NCI-H524 (cell line): ENCODE measurements at regions not wholly inside any gene's neighbourhood (a gene's known extent, or its start where the extent isn't known, plus 50 kb on each side); places are given as distances from the start of the nearest gene placed in this dataset.
A peak's percentile ranks its signal among the peaks of the same experiment; 100 is the strongest.

ENCODE experiments used
- DNase-seq, 2 experiments: peaks; one replicate each; lab custom pipeline; 2025; lab: John Stamatoyannopoulos, UW

DNA sequence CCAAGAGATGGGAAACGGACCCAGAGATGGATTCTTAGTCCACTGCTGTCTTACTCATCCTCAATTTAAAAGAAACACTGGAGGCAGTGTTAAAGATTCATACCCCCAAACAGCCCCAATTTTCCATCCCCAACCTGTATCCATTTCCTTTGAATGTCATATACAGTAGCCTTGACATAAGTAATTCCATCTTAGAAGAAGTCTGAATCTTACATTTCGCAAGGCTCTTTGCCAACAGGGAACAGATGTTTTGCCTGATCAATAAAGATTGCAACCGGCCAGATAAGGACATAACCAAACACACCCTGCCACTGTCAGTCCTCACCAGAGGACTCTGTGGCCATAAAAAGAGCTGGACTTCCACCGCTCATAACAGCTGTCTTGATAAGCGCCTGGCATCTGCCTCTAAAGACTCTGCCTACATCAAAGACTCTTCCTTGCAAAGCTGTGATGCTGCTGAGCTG is 59.0 kb upstream of the MED9 start:
- DNase-seq, result peak in 1 of 2 experiments; percentile 41

- no peak for DNase-seq
Observed at GRCh38 chr17:17419166-17419565, 57.6 kb upstream of the MED9 start.

- peak in 1 of 2 experiments; percentile 32 for DNase-seq
Observed at GRCh38 chr17:17419631-17420030, 57.2 kb upstream of the MED9 start.

DNA sequence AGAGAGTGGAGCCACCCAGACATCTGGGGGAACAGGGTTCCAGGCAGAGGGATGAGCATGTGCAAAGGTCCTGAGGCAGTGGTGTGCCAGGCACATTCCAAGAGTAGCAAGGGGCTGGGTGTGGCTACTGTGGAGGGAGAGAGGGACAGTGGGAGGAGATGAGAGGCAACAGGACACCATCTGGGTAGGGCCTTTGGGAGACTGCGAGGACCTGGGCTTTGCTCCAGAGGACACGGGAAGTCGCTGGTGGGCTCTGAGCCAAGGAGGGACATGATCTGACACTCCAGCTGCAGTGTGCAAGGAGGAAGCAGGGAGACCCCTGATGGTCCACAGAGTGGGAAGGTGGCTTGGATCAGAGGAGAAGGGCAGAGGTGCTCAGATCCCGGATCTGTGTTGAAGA is 56.7 kb upstream of the MED9 start:
- DNase-seq, result no peak

DNA sequence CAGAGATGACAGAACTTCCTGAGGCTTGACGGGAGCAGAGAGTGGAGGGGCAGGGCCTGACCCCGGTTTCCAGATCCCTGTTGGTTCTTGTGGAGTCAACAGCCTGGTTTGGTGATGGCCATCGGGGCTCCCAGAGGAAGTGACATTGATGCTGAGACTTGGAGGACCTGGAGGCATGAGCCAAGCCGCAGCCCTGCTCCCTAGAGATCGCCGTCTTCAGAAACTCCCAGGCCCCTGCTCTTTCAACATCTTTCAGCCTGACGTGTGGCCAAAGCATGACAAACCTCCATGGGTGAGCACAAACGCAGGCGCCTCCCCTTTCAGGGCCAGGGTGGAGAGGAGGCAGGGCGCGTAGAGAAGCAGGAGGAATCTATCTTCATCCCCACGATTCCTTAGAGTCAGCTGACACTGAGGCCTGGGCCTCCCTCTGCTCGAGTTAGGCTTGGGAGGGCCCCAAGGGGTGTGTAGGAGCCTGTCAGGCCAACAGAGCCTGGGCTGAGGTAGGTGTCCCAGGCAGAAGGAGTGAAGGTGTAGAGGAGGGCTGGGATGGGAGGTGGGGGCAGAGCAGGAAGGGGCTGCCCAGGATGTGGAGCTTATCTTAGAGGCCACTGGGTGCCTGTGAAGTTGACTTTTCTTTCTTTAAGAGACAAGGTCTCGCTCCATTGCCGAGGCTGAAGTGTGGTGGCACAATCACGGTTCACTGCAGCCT is 56.1 kb upstream of the MED9 start:
- DNase-seq, result no peak

DNA sequence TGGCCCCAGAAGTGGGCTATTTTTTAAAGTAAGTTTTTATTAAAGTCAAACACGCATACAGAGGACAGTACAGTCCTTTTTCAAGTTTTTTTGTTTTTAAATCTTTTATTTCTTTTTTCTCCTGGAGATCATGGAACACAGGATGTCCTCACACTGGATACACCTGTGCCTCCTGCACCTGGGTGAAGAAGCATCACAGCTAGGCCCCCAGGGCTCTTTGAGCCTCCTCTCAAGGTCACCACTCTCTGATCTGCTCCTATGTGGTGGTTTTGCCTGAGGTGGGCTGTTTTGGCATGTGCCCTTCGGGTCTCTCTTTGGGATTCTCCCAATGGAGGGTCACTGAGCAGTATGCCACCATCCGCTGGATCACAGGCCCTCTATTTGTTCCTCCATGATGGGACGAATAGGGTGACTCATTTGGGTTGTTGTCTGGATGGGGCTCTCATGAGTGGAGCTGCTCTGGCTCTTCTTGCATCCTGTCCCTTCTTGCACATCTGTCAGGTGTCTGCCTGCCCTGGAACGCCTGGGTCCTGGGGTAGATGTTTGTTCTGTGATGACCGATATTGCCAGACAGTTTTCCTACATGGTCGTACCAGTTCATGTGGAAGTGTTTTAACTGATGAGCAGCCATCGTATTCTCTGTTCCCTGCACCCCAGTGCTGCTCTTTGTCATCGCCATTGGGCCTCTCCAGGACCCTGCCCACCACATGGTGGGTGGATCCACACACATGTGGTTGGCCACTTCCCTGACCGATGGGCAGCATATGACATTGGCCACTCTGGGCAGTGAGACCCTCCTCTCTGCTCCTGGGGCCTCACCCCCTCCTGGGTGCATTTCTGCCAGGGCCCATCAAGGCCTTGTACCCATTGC is 55.2 kb upstream of the MED9 start:
- DNase-seq, result no peak

- no peak for DNase-seq
Observed at GRCh38 chr17:17422217-17422610, 54.6 kb upstream of the MED9 start.

DNA sequence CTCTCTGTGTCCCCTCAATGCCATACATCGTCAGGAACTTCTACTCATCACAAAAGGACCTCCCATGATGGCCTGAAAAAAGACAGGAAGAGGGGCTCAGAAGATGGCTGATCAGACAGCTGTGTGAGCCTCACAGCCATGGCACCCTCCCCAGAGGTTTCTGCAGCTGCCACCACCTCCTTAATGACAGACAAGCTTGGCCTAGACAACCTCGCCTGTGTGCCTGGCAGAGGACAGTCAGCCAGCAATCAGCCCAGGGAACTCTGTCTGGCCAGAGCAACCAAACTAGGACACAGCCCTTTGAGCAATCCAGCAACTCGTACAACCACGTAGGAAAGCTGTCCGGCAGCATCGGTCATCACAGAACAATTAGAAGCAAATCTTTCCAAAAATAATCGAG is 54.2 kb upstream of the MED9 start:
- no peak for DNase-seq

- DNase-seq, result no peak
Observed at GRCh38 chr17:17423656-17424055, 53.1 kb upstream of the MED9 start.

GRCh38 chr17:17424552-17424951 is 52.2 kb upstream of the MED9 start:
- DNase-seq, result no peak

DNA sequence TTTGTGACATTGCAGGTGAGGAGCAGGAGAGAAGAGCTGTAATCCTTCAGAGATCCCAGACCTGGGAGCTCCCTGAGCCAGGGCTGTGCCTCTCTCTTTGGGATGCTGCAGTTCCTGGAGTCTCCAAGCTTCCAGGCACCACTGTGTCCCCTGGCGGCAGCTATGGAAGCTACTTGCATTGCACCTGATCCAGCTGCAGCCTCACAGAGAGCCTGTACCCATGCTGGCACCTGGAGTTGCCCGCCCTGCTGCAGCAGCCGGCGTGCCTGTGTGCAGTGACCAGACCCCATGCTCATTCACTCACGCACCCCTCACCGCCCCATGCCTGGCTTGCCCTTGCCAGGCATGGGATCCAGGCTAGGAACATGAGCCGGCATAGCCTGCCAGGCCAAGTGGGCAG is 51.8 kb upstream of the MED9 start:
- no peak for DNase-seq

DNA sequence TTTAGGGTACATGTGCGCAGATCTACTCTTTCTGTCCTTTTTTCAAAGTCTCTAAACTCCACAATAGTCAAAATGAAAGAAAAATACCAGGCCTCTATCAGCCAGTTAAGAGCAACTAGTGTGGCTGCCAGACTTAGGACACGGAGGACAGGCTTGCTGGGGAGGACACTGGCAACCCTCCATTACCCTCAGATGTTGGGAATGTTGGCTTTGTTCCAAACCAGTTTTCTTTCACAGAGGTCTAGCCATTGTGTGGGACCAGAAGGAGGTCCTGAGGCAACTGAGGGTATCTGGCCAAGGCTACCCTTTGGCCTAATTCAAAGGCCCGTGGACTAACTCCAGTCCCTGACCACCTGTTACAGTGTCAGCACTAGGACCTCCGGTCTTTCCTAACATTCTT is 51.2 kb upstream of the MED9 start:
- no peak for DNase-seq

DNA sequence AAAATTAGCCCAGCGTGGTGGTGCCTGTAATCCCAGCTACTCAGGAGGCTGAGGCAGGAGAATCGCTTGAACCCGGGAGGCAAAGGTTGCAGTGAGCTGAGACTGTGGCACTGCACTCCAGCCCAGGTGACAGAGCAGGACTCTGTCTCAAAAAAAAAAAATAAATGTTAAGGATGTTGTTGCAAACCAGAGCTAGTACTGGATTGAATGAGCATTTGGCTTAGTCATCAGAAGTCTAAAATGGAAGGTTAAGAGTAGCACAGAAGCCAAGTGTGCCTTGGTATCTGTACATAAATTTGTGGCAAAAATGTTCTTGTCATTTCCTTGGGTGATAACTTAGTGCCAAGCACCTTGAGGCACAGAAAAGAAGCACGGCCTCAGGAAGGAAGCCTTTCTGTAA is 50.6 kb upstream of the MED9 start:
- no peak for DNase-seq
